DMS 273 treated with DMSO at 0.1 percent for 48 hours (cell line): ENCODE measurements at regions not wholly inside any gene's neighbourhood (a gene's known extent, or its start where the extent isn't known, plus 50 kb on each side); places are given as distances from the start of the nearest gene placed in this dataset.

Experiments used
- DNase-seq: peaks from one replicate; lab custom pipeline; 2025; lab: John Stamatoyannopoulos, UW

GRCh38 chr15:62807539-62808130 is 234.9 kb upstream of the TPM1 start:
- DNase-seq, result no peak

- DNase-seq, result no peak
These were observed 233.2 kb upstream of the TPM1 start for GRCh38 chr15:62809115-62809967.

DNA sequence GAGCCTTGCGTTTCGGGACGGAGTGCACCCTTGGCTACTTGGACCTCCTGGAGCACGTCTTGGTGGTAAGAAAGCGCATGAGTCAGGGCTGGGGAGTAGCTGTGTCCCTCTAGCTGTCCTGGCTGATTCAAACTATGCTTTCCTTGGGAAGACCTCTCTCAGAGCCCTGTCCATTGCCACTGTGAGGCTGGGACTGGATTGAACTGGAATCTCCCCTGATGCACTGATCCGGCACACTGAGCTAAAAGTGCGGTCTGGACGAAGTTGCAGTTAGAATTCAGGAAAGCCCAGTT is 232.6 kb upstream of the TPM1 start:
- DNase-seq, result no peak

DNA sequence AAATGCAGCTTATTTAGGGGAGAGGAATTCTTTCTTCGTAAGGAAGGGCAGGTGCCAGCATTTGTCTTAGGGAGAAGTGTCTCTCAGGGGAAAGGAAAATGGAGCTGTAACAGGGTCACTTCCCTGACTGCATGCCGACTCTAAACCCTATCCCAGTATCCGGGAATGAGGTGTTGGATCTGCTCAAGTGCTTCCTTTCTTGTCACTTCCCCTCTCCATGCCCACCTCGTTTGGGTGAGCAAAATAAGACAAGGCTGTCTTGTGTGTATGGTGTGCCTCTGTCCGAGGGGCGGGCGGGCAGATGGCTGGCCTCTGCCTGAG is 230.1 kb upstream of the TPM1 start:
- DNase-seq, result no peak

DNA sequence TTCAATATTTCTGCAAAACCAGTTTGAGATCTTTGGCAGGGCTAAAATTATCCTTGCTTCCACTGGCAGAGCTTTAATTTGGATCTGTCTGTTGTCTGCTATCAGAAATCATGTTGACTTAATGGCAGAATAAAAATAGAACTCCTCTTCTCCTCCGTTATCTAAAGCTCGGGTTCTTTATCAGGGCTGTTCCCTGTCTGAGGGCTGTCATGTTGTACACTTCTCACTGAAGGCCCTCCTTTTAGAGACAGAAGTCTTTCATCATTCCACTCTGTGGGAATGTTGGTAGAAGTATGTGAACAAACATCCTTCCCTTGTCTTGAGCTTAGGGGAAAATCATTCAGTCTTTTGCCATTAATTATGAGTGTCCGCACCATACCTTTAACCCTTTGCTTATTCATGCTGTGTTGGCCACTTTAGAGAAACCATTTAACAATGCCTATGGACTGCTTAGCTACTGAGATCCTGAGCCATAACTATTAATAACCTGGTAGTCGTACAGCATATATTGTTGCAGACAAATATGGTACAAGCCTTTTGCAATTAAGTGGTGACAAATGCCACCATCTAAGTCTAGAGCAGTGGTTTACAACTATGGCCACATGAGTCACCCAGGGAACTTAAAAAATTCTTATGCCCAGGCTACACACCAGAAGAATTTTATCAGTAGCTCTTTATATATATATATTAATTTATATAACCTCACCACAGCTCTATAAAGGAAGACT is 226.0 kb upstream of the TPM1 start:
- DNase-seq, result no peak

DNA sequence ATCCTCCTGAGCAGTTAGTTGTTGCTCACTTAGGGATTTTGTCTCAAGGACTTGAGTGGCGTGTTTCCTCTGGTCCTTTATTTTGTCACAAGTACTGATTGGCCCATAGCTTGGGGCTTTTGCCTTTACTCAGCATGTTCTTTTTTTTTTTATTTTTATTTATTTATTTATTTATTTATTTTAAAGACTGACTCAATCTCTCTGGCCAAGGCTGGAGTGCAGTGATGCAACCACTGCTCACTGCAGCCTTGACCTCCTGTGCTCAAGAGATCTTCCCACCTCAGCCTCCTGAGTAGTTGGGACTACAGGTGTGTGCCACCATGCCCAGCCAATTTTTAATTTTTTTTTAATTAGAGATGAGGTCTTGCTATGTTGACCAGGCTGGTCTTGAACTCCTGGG is 223.9 kb upstream of the TPM1 start:
- no peak for DNase-seq

DNA sequence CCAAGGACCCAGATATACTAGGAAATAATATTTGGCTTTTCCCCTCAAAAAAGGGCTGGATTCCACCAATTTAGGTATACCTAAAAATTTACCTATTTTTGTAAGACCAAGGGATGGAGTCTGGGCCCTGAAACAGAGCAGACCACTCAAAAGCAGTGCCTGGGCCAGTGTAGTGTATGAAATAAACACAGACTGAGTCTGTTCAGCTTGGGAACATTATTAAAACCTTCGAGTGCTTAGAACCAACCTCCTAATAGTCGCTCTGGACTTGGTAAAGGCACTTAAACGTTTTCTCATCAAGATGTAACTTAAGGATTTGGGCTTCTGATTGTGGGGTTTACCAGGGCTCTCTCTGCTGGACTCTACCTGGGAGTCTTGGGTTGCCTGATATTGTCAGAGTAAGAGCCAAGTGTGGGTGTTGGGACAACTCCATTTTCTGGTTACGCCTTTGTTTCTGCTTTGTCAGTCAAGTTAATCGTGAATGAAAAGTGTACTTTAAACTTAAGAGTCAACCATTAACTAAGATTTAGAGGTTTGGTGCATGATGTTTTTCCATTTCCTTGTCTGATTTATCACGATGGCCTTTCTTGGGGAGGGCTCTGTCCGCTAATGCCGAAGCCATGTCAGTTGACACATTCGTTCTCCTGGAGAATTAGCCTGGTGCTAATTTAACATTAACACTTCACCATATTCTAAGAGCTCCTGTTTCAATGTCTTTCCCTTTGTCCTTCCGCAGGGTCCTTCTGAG is 221.0 kb upstream of the TPM1 start:
- no peak for DNase-seq

GRCh38 chr15:62822228-62822627 is 220.3 kb upstream of the TPM1 start:
- no peak for DNase-seq

DNA sequence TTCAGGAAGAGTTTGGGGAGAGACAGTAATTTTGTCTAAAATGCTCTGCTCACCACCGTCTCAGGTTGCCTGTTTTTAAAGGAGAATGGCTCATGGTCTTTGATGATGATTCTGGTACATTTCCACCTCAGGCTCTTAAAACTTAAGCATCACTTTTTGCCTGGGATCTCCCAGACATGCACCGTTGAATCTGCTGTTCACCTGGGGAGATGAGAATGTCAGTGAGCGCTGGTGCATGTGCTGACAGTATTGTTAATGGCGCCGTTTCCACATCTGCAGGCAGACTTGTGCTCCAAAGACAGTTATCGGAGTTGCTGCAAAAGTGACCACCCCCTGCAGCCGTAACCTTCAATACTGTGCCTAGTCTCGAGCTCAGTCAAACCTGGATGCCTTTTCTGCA is 219.0 kb upstream of the TPM1 start:
- DNase-seq, result no peak

GRCh38 chr15:62824111-62825015 is 218.2 kb upstream of the TPM1 start:
- DNase-seq, result no peak

- no peak for DNase-seq
These were observed 217.4 kb upstream of the TPM1 start for GRCh38 chr15:62825191-62825590.

- no peak for DNase-seq
These were observed 216.0 kb upstream of the TPM1 start for GRCh38 chr15:62826561-62826960.

GRCh38 chr15:62828364-62828763 is 214.2 kb upstream of the TPM1 start:
- DNase-seq, result no peak

DNA sequence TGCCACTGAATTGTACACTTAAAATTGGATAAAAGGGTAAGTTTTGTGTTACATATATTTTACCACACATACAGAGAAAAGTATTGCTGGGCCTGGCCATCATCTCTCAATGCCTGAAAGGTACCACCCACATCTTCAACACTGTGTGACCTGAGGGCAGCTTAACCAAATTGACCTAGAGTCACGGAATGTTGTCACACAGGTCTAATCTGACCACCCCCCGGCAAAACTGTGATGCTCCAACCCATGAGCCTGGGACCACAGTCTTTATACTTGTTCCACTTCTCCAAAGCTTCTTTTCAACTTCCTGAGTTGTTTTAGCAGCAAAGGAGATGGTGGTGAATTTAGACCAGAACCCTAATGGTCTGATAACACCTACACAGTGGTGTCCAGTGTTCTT is 210.3 kb upstream of the TPM1 start:
- DNase-seq, result no peak

DNA sequence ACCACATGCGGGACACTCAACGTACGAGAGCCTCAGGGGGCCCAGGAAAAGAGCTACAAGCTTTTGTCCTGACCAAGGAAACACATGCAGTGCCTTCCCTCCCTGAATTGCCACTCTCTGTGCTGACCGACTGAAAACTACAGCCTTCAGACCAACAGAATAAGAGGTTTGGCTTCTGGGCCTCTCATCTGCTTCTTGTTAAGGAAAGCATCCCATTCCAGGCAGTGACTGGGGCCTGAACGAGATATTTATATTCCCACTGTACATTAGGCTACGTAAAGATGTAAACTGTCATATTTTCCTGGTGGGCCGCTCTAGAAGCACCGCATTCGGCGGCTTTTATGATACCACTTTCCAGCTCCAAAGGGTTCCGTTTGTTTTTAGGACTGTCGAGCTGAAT is 208.9 kb upstream of the TPM1 start:
- no peak for DNase-seq

- no peak for DNase-seq
These were observed 207.7 kb upstream of the TPM1 start for GRCh38 chr15:62834686-62835329.

DNA sequence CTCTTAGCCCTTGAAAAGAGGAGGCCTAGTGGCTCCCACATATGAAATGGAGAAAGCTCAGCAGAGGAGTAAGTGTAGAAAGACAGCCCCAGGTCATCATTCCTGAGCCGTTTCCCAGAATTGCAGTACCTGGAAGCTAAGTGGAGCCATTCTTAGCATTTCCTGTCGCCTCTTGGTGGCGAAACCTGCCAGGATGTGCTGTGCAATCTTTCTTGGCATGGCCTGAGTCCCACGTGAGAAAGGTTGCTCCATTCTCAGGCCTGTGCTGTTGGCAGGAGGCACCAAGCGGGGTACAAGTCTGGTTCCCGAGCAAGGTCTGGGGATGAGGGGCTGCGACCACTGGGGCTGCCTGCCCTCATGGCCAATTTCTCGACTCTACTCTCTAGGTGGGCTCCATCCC is 207.2 kb upstream of the TPM1 start:
- no peak for DNase-seq

DNA sequence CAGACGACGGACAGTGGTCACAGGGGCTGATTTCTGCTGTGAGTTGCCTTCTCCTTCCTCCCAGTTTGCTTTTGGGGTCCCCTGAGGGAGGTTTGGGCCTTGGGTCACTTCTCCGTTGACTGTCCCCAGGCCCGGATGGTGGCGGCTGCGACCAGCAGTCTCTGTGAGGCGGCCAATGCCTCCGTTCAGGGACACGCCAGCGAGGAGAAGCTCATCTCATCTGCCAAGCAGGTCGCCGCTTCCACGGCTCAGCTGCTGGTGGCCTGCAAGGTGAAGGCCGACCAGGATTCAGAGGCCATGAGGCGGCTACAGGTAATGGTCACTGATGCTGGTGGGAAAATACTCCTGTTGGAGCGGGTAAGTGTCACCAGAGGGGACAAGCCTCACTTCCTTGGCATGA is 206.8 kb upstream of the TPM1 start:
- no peak for DNase-seq

GRCh38 chr15:62840526-62841268 is 201.8 kb upstream of the TPM1 start:
- no peak for DNase-seq

DNA sequence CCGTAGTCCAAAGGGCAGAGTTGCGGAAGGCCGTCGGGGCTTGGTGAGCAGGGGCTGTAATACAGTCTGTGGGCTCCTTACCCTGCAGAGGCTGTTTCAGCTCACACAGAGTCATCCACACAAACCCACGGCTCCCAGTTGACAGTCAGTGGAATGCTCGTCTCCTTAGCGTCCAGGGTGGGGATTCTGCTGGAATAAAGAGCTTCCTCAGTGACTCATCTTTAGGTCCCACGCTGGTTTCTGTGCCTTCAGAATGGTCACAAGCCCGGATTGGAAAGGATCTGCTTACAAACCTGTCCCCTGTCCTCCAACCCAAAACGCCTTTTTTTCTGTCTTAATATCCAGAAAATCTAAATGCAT is 201.3 kb upstream of the TPM1 start:
- DNase-seq, result no peak
